ENCODE measurements at regions not wholly inside any gene's neighbourhood (a gene's known extent, or its start where the extent isn't known, plus 50 kb on each side); places are given as distances from the start of the nearest gene placed in this dataset.

GRCh38 chr10:128594688-128595087 is 468.5 kb upstream of the MKI67 start:
- DNase-seq = no peak

GRCh38 chr10:128596906-128597305 is 470.7 kb upstream of the MKI67 start:
- no peak for DNase-seq

GRCh38 chr10:128599030-128599429 is 472.8 kb upstream of the MKI67 start:
- no peak for DNase-seq

- DNase-seq = no peak
These were observed 473.3 kb upstream of the MKI67 start for GRCh38 chr10:128599538-128599937.

DNA sequence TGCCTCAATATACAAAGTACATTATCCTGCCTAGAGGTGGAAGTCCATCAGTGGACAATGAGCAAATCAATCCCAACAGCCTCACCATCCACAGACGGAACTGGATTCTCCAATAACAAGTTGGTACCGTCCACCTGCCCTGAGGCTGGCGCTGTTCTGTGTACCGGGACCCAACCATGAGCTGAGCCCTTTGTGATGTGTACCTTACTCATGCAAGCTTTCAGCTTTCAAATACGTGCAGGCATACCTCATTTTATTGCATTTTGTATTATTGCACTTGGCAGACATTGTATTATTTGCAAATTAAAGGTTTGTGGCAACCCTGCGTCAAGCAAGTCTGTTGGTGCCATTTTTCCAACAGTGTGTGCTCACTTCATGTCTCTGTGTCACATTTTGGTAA is 476.0 kb upstream of the MKI67 start:
- DNase-seq = no peak

GRCh38 chr10:128604025-128604424 is 477.8 kb upstream of the MKI67 start:
- DNase-seq = no peak

GRCh38 chr10:128605180-128605579 is 479.0 kb upstream of the MKI67 start:
- no peak for DNase-seq

DNA sequence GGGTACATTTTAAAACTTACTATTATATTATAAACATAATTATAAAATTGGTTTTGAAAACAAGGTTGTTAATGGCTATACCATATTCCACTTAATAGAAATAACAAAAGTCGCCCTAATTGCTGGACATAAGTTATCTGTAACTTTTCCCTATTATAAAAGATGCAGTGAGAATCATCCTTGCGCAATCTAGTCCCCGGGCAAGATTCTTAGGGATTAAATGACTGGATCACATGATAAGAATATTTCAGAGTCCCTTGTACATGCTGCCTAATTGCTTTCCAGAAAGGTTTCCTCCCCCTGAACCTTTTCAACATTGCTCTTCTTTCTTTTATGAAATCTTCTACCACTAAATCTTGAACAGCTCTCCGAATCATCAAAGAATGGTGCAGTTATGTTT is 479.8 kb upstream of the MKI67 start:
- DNase-seq = no peak

- DNase-seq = no peak
These were observed 482.6 kb upstream of the MKI67 start for GRCh38 chr10:128608791-128609190.

GRCh38 chr10:128609460-128609859 is 483.2 kb upstream of the MKI67 start:
- DNase-seq = no peak

GRCh38 chr10:128610113-128610512 is 483.9 kb upstream of the MKI67 start:
- no peak for DNase-seq

GRCh38 chr10:128612195-128612594 is 486.0 kb upstream of the MKI67 start:
- no peak for DNase-seq

GRCh38 chr10:128612631-128613030 is 486.4 kb upstream of the MKI67 start:
- DNase-seq = no peak

GRCh38 chr10:128614016-128614605 is 487.9 kb upstream of the MKI67 start:
- no peak for DNase-seq

- DNase-seq = no peak
These were observed 488.8 kb upstream of the MKI67 start for GRCh38 chr10:128614802-128615553.

DNA sequence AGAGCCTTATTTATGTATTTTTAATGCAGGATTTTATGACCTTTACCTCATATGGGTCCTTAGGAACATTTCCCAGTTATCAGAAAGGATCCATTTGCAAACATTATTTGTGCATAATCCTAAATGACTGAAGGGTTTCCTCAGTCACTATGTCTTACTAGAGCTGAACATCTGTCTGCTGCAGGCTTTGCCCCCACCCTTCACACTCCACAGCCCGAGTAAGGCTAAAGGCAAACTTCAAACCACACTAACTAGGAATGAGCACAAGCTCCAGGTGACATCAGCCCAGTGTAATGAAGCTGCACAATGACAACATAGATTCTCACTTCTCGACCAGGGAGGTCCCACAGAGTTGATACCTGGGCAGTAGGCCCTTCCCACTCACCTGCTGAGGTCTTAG is 491.3 kb upstream of the MKI67 start:
- DNase-seq = no peak

DNA sequence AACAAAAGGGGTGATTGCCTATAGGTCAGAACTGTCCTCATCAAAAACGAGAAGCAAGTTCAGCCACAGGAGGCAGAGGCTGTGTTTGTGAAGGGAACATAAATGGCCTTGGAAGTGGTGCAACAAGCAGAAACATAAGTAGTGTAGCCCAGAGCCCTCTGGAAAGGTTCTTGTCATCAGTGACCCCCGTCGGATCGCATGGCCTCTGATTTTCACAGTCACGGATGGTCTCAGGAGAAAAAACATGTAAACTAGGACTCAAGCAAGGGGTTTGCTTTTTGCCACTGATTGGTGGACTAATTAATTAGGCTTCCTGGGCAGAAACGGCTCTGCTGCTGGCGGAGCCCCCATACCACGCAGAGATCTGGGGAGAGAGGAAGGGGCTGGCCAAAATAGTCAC is 496.5 kb upstream of the MKI67 start:
- no peak for DNase-seq

DNA sequence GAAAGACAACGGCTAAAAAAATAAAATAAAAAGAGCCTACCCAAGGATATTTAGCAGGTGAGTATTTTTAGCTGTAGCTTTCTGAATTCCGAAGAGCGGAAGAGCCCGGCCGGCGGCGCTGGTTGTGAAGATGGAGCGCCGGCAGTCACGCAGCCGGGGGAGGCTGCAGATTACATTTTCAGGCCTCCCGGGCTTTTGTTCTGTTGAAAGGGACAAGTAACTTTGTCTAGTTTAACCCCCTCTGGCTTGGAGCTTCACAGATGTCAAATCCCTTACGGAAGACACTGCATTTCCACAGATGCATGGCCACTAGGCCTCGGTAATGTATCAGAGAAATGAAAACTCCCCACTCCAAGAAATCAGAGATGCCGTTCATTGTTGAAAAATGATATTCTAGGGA is 497.6 kb upstream of the MKI67 start:
- no peak for DNase-seq

- DNase-seq = no peak
These were observed 498.7 kb upstream of the MKI67 start for GRCh38 chr10:128624656-128625530.

GRCh38 chr10:128625926-128626325 is 499.7 kb upstream of the MKI67 start:
- DNase-seq = no peak

DNA sequence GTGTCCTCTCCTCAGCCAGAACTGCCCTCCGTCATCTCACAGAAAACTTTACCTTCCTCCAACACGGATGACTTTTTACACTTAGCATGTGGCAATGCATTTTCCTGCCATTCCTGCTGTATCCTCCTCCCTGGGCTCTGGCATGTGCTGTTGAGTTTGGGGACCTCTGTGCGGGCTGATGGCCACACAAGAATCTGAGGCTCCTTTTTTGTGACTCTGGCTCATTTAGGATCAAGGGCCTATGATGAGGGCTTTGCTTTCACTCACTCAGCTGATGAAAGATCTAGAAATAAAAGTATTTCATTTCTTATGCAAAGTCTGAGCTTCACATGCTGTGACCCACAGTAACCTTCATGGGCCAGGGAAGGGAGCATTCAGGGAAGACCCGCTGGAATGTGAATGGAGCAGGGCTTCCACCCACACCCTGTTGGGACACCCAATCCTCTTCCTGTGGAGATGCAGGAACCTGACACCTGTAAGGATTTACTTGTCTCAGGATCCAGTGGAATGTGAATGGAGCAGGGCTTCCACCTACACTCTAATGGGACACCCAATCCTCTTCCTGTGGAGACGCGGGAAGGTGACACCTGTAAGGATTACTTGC is 500.3 kb upstream of the MKI67 start:
- DNase-seq = no peak

GRCh38 chr10:128627811-128628210 is 501.6 kb upstream of the MKI67 start:
- DNase-seq = no peak

- no peak for DNase-seq
These were observed 502.0 kb upstream of the MKI67 start for GRCh38 chr10:128628252-128628651.

Measured in NCI-H226 (cell line).